ENCODE measurements at regions not wholly inside any gene's neighbourhood (a gene's known extent, or its start where the extent isn't known, plus 50 kb on each side); places are given as distances from the start of the nearest gene placed in this dataset.

GRCh38 chr5:23314827-23315226 is 192.6 kb upstream of the PRDM9 start:
- H3K9me3 ChIP-seq (ENCODE audit: low read depth), result no peaks in the 10 kb centered on the region
- TF ChIP-seq EZH2 (IDR thresholded peaks at IDR 0.05; ENCODE audit: borderline replicate concordance), result no peak
- TF ChIP-seq, protein P1, sequence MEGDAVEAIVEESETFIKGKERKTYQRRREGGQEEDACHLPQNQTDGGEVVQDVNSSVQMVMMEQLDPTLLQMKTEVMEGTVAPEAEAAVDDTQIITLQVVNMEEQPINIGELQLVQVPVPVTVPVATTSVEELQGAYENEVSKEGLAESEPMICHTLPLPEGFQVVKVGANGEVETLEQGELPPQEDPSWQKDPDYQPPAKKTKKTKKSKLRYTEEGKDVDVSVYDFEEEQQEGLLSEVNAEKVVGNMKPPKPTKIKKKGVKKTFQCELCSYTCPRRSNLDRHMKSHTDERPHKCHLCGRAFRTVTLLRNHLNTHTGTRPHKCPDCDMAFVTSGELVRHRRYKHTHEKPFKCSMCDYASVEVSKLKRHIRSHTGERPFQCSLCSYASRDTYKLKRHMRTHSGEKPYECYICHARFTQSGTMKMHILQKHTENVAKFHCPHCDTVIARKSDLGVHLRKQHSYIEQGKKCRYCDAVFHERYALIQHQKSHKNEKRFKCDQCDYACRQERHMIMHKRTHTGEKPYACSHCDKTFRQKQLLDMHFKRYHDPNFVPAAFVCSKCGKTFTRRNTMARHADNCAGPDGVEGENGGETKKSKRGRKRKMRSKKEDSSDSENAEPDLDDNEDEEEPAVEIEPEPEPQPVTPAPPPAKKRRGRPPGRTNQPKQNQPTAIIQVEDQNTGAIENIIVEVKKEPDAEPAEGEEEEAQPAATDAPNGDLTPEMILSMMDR (IDR thresholded peaks at IDR 0.05; ENCODE audit: poor library complexity), result no peak
- TF ChIP-seq EZH2phosphoT487 (IDR thresholded peaks at IDR 0.05; ENCODE audit: low read depth, severe bottlenecking, unreplicated experiment), result no peak
- WGBS (ENCODE audit: low lambda C conversion rate, missing lambda C conversion rate), result 84% methylated on average over 3 of the region's 3 CpGs

GRCh38 chr5:23305055-23305454 is 202.4 kb upstream of the PRDM9 start:
- H3K27me3 ChIP-seq, result no peaks in the 10 kb centered on the region
- TF ChIP-seq EZH2phosphoT487 (IDR thresholded peaks at IDR 0.05; ENCODE audit: low read depth, severe bottlenecking, unreplicated experiment) (no peak), EZH2 (IDR thresholded peaks at IDR 0.05; ENCODE audit: borderline replicate concordance) (no peak)
- TF ChIP-seq, protein P1 (IDR thresholded peaks at IDR 0.05; ENCODE audit: poor library complexity), result no peak
- no peaks in the 10 kb centered on the region for H4K20me1 ChIP-seq (ENCODE audit: insufficient read depth, poor library complexity, severe bottlenecking)
- H3K27ac ChIP-seq, result no peak overlapping the region
- no peaks in the 10 kb centered on the region for H3K4me1 ChIP-seq (ENCODE audit: insufficient read depth)
- H3K9me2 ChIP-seq (replicated peaks; ENCODE audit: insufficient read depth), result no peaks in the 10 kb centered on the region
- 90% methylated on average over 13 of the region's 13 CpGs for WGBS (ENCODE audit: low lambda C conversion rate, missing lambda C conversion rate)
- no peak overlapping the region for H3K4me3 ChIP-seq
- no peaks in the 10 kb centered on the region for H3K9me3 ChIP-seq (ENCODE audit: low read depth)
- no peak overlapping the region for H2AFZ ChIP-seq
- no peak for DNase-seq (ENCODE audit: low spot score)
- H3K4me2 ChIP-seq, result no peak overlapping the region
- no peaks in the 10 kb centered on the region for H3K79me2 ChIP-seq
- H3K36me3 ChIP-seq (replicated peaks; ENCODE audit: insufficient read depth, low read depth), result no peaks in the 10 kb centered on the region

More at GRCh38 chr5:23314827-23315226, 192.6 kb upstream of the PRDM9 start:
- no peaks in the 10 kb centered on the region for H4K20me1 ChIP-seq (ENCODE audit: insufficient read depth, poor library complexity, severe bottlenecking)
- no peaks in the 10 kb centered on the region for H3K79me2 ChIP-seq
- no peak overlapping the region for H2AFZ ChIP-seq
- H3K27me3 ChIP-seq, result no peaks in the 10 kb centered on the region
- no peaks in the 10 kb centered on the region for H3K9me2 ChIP-seq (replicated peaks; ENCODE audit: insufficient read depth)
- DNase-seq (ENCODE audit: low spot score), result no peak
- H3K4me1 ChIP-seq (ENCODE audit: insufficient read depth), result no peaks in the 10 kb centered on the region
- H3K27ac ChIP-seq, result no peak overlapping the region
- no peak overlapping the region for H3K4me2 ChIP-seq
- no peak overlapping the region for H3K4me3 ChIP-seq
- no peaks in the 10 kb centered on the region for H3K36me3 ChIP-seq (replicated peaks; ENCODE audit: insufficient read depth, low read depth)

DNA sequence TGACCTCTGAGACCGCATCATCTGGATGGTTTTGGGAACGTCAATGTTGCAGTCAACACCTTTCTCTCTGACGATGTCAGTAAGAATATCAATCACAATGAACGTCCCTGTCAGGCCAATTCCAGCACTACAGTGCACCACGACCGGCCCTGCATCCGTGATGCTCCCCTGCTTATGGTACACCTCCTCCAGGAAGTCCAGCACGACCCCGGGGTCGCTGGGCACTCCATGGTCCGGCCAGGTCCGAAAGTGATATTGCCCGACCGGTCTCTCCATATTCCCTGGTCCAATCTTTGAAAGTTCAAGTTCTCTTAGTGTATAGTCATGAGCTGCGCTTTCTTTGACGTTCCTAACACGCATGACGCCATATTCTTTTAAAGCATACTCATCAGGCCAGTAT is 203.6 kb upstream of the PRDM9 start:
- Histone ChIP-seq H3K4me3 (no peak overlapping the region), H3K4me2 (no peak overlapping the region), H3K27ac (no peak overlapping the region), H3K27me3 (no peaks in the 10 kb centered on the region), H3K79me2 (no peaks in the 10 kb centered on the region), H3K9me3 (ENCODE audit: low read depth) (no peaks in the 10 kb centered on the region), H3K4me1 (ENCODE audit: insufficient read depth) (no peaks in the 10 kb centered on the region), H3K36me3 (replicated peaks; ENCODE audit: insufficient read depth, low read depth) (no peaks in the 10 kb centered on the region), H3K9me2 (replicated peaks; ENCODE audit: insufficient read depth) (no peaks in the 10 kb centered on the region), H4K20me1 (ENCODE audit: insufficient read depth, poor library complexity, severe bottlenecking) (no peaks in the 10 kb centered on the region), H2AFZ (no peak overlapping the region)
- no peak for DNase-seq (ENCODE audit: low spot score)
- TF ChIP-seq, protein P1 (IDR thresholded peaks at IDR 0.05; ENCODE audit: poor library complexity), result no peak
- TF ChIP-seq EZH2phosphoT487 (IDR thresholded peaks at IDR 0.05; ENCODE audit: low read depth, severe bottlenecking, unreplicated experiment), result no peak
- TF ChIP-seq EZH2 (IDR thresholded peaks at IDR 0.05; ENCODE audit: borderline replicate concordance), result no peak
- WGBS (ENCODE audit: low lambda C conversion rate, missing lambda C conversion rate), result 94% methylated on average over 18 of the region's 18 CpGs

DNA sequence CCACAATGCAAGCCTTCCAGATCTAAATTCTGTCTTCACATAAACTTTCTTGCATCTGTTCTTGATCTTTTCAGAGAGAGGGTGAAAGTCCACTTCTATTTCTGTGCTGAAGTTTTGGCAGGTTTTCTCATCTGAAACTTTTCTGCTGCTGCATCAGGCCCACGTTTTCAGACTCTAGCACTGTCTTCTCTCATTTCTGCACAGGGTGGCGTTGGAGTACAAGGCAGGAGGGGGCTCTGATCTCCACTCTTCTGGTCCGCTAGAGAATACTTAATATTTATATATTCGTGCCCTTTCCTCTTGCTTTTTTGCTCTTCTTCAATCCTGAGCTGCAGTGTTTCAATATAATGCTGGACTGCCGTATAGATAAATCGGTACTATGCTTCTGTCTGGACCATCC is 204.0 kb upstream of the PRDM9 start:
- Histone ChIP-seq H4K20me1 (ENCODE audit: insufficient read depth, poor library complexity, severe bottlenecking) (no peaks in the 10 kb centered on the region), H3K27me3 (no peaks in the 10 kb centered on the region), H3K9me2 (replicated peaks; ENCODE audit: insufficient read depth) (no peaks in the 10 kb centered on the region), H3K4me3 (no peak overlapping the region), H3K27ac (no peak overlapping the region), H3K36me3 (replicated peaks; ENCODE audit: insufficient read depth, low read depth) (no peaks in the 10 kb centered on the region), H3K4me1 (ENCODE audit: insufficient read depth) (no peaks in the 10 kb centered on the region), H3K79me2 (no peaks in the 10 kb centered on the region), H3K4me2 (no peak overlapping the region), H3K9me3 (ENCODE audit: low read depth) (no peaks in the 10 kb centered on the region), H2AFZ (no peak overlapping the region)
- DNase-seq (ENCODE audit: low spot score), result no peak
- 85% methylated on average over 6 of the region's 6 CpGs for WGBS (ENCODE audit: low lambda C conversion rate, missing lambda C conversion rate)
- TF ChIP-seq EZH2phosphoT487 (IDR thresholded peaks at IDR 0.05; ENCODE audit: low read depth, severe bottlenecking, unreplicated experiment), result no peak
- TF ChIP-seq, protein P1 (IDR thresholded peaks at IDR 0.05; ENCODE audit: poor library complexity), result no peak

Measured in hepatocyte (in vitro differentiated cells).